RWPE2 (cell line): ENCODE measurements at regions not wholly inside any gene's neighbourhood (a gene's known extent, or its start where the extent isn't known, plus 50 kb on each side); places are given as distances from the start of the nearest gene placed in this dataset.

ENCODE experiments used
- ATAC-seq: fragments of 200-7000 bp; cut with Tn5 transposase; 3 replicates; pipeline ENCODE4 v1.9.1; 2021; ENCODE audit warnings: low read depth
- DNase-seq: peaks from one replicate; pipeline ENCODE4 v3.0.0-alpha.2; 2020; ENCODE audit warnings: low spot score
- H3K27ac ChIP-seq: fragments of 450-650 bp; 2 replicates; pipeline ENCODE4 v1.5.1; 2017; ENCODE audit warnings: mild to moderate bottlenecking; ENCODE audit not compliant: poor library complexity, severe bottlenecking
- H3K27me3 ChIP-seq: fragments of 250-450 bp; sonication (Bioruptor Pico); 2 replicates; pipeline ENCODE4 v1.5.1; 2021; ENCODE audit warnings: mild to moderate bottlenecking, moderate library complexity; ENCODE audit not compliant: insufficient read depth, poor library complexity, severe bottlenecking
- H3K36me3 ChIP-seq: fragments of 250-450 bp; sonication (Bioruptor Pico); 2 replicates; pipeline ENCODE4 v1.5.1; 2020; ENCODE audit warnings: low read depth, mild to moderate bottlenecking, moderate library complexity
- H3K4me1 ChIP-seq: fragments of 250-450 bp; sonication (Bioruptor Pico); 2 replicates; pipeline ENCODE4 v1.5.1; 2021; ENCODE audit warnings: mild to moderate bottlenecking, moderate library complexity; ENCODE audit not compliant: insufficient read depth, poor library complexity, severe bottlenecking
- H3K4me3 ChIP-seq: fragments of 250-450 bp; sonication (Bioruptor Pico); 2 replicates; pipeline ENCODE4 v1.5.1; 2021; ENCODE audit warnings: mild to moderate bottlenecking, moderate library complexity; ENCODE audit not compliant: severe bottlenecking
- H3K9me3 ChIP-seq: fragments of 250-450 bp; sonication (Bioruptor Pico); 2 replicates; pipeline ENCODE4 v1.5.1; 2021; ENCODE audit warnings: mild to moderate bottlenecking, moderate library complexity; ENCODE audit not compliant: severe bottlenecking
- CTCF ChIP-seq: fragments of 450-650 bp; IDR thresholded peaks from one replicate; pipeline ENCODE4 v1.5.1; 2017; ENCODE audit warnings: mild to moderate bottlenecking, moderate library complexity; ENCODE audit not compliant: poor library complexity, severe bottlenecking

GRCh38 chr5:2688586-2688985 is 62.9 kb downstream of the IRX2 start:
- H3K9me3 ChIP-seq = peaks cover 4% of the 10 kb centered on the region
- ATAC-seq = no peak

GRCh38 chr5:2687746-2688145 is 63.7 kb downstream of the IRX2 start:
- ATAC-seq = no peak
- peaks cover 15% of the 10 kb centered on the region for H3K4me1 ChIP-seq

More at GRCh38 chr5:2688586-2688985, 62.9 kb downstream of the IRX2 start:
- no peak overlapping the region for H3K4me3 ChIP-seq
- H3K36me3 ChIP-seq = no peaks in the 10 kb centered on the region
- no peak overlapping the region for H3K27ac ChIP-seq
- no peaks in the 10 kb centered on the region for H3K27me3 ChIP-seq
- no peak for DNase-seq
- peaks cover 15% of the 10 kb centered on the region for H3K4me1 ChIP-seq
- no peak for TF ChIP-seq CTCF

GRCh38 chr5:2686321-2687124 is 65.0 kb downstream of the IRX2 start:
- Histone ChIP-seq H3K27me3 (no peaks in the 10 kb centered on the region), H3K9me3 (peaks cover 4% of the 10 kb centered on the region), H3K4me3 (no peak overlapping the region), H3K27ac (peak overlapping the region; percentile 36), H3K4me1 (peaks cover 15% of the 10 kb centered on the region), H3K36me3 (no peaks in the 10 kb centered on the region)
- no peak for DNase-seq
- ATAC-seq = no peak; the same call in 2 of the 3 replicates
- TF ChIP-seq CTCF = no peak

More at GRCh38 chr5:2687746-2688145, 63.7 kb downstream of the IRX2 start:
- no peak for TF ChIP-seq CTCF
- Histone ChIP-seq H3K36me3 (no peaks in the 10 kb centered on the region), H3K9me3 (peaks cover 4% of the 10 kb centered on the region), H3K4me3 (no peak overlapping the region), H3K27ac (no peak overlapping the region), H3K27me3 (no peaks in the 10 kb centered on the region)
- no peak for DNase-seq

- H3K9me3 ChIP-seq = no peaks in the 10 kb centered on the region
- no peaks in the 10 kb centered on the region for H3K36me3 ChIP-seq
- H3K27me3 ChIP-seq = no peaks in the 10 kb centered on the region
- no peak overlapping the region for H3K4me3 ChIP-seq
- DNase-seq (no peak), ATAC-seq (peak; percentile 94)
- TF ChIP-seq CTCF = no peak
- H3K4me1 ChIP-seq = peaks cover 15% of the 10 kb centered on the region
- H3K27ac ChIP-seq = peak overlapping the region; percentile 36
Measured at GRCh38 chr5:2685651-2686272, 65.7 kb downstream of the IRX2 start.
